ENCODE measurements at regions not wholly inside any gene's neighbourhood (a gene's known extent, or its start where the extent isn't known, plus 50 kb on each side); places are given as distances from the start of the nearest gene placed in this dataset.

- DNase-seq: no peak
- 30 to 31% methylated on average over 3 of the region's 3 CpGs for WGBS, 2 donors
These were observed 472.7 kb upstream of the TRIB2 start for GRCh38 chr2:12244070-12244469.

GRCh38 chr2:12251121-12251520 lies 465.6 kb upstream of the TRIB2 start:
- no peaks in the 10 kb centered on the region for H3K27me3 ChIP-seq
- DNase-seq: no peak
- no peaks in the 10 kb centered on the region for H3K36me3 ChIP-seq (ENCODE audit: low read depth, missing control alignments)
- WGBS, 2 donors: 83 to 85% methylated on average over 2 of the region's 2 CpGs
- H3K4me1 ChIP-seq: no peaks in the 10 kb centered on the region
- no peak overlapping the region for H3K4me3 ChIP-seq
- H3K27ac ChIP-seq: no peak overlapping the region
- no peaks in the 10 kb centered on the region for H3K9me3 ChIP-seq
- intact Hi-C loops (cut with DNase I; ENCODE audit: low total_unique reads): no loop called here
- no peak for TF ChIP-seq POLR2A (IDR thresholded peaks at IDR 0.05)
- no peak for TF ChIP-seq CTCF (IDR thresholded peaks at IDR 0.05)

More at GRCh38 chr2:12244070-12244469, 472.7 kb upstream of the TRIB2 start:
- H3K36me3 ChIP-seq (ENCODE audit: low read depth, missing control alignments): no peaks in the 10 kb centered on the region
- no peaks in the 10 kb centered on the region for H3K27me3 ChIP-seq
- no peaks in the 10 kb centered on the region for H3K4me1 ChIP-seq
- H3K4me3 ChIP-seq: no peak overlapping the region
- intact Hi-C loops (cut with DNase I; ENCODE audit: low total_unique reads): no loop called here
- no peak overlapping the region for H3K27ac ChIP-seq
- TF ChIP-seq CTCF (IDR thresholded peaks at IDR 0.05): no peak
- no peak for TF ChIP-seq POLR2A (IDR thresholded peaks at IDR 0.05)
- no peaks in the 10 kb centered on the region for H3K9me3 ChIP-seq

GRCh38 chr2:12251749-12252148 lies 465.0 kb upstream of the TRIB2 start:
- no peak overlapping the region for H3K27ac ChIP-seq
- intact Hi-C loops (cut with DNase I; ENCODE audit: low total_unique reads): no loop called here
- no peak overlapping the region for H3K4me3 ChIP-seq
- no peaks in the 10 kb centered on the region for H3K9me3 ChIP-seq
- H3K27me3 ChIP-seq: no peaks in the 10 kb centered on the region
- TF ChIP-seq CTCF (IDR thresholded peaks at IDR 0.05) (no peak), POLR2A (IDR thresholded peaks at IDR 0.05) (no peak)
- no peak for DNase-seq
- H3K36me3 ChIP-seq (ENCODE audit: low read depth, missing control alignments): no peaks in the 10 kb centered on the region
- no peaks in the 10 kb centered on the region for H3K4me1 ChIP-seq

- intact Hi-C loops (cut with DNase I; ENCODE audit: low total_unique reads): no loop called here
- TF ChIP-seq CTCF (IDR thresholded peaks at IDR 0.05) (no peak), POLR2A (IDR thresholded peaks at IDR 0.05) (no peak)
- no peak for DNase-seq
- no peaks in the 10 kb centered on the region for H3K4me1 ChIP-seq
- H3K36me3 ChIP-seq (ENCODE audit: low read depth, missing control alignments): no peaks in the 10 kb centered on the region
- no peaks in the 10 kb centered on the region for H3K27me3 ChIP-seq
- no peak overlapping the region for H3K4me3 ChIP-seq
- 94 to 96% methylated on average over 2 of the region's 2 CpGs for WGBS, 2 donors
- no peak overlapping the region for H3K27ac ChIP-seq
- H3K9me3 ChIP-seq: no peaks in the 10 kb centered on the region
These were observed 463.5 kb upstream of the TRIB2 start for GRCh38 chr2:12253167-12253778.

- no peak for DNase-seq
- H3K27me3 ChIP-seq: no peaks in the 10 kb centered on the region
- intact Hi-C loops (cut with DNase I; ENCODE audit: low total_unique reads): no loop called here
- H3K4me3 ChIP-seq: no peak overlapping the region
- WGBS, 2 donors: 55 to 56% methylated on average over 6 of the region's 6 CpGs
- no peak overlapping the region for H3K27ac ChIP-seq
- H3K9me3 ChIP-seq: no peaks in the 10 kb centered on the region
- no peaks in the 10 kb centered on the region for H3K36me3 ChIP-seq (ENCODE audit: low read depth, missing control alignments)
- no peaks in the 10 kb centered on the region for H3K4me1 ChIP-seq
- TF ChIP-seq CTCF (IDR thresholded peaks at IDR 0.05) (no peak), POLR2A (IDR thresholded peaks at IDR 0.05) (no peak)
These were observed 462.4 kb upstream of the TRIB2 start for GRCh38 chr2:12254280-12254860.
